ENCODE measurements at regions not wholly inside any gene's neighbourhood (a gene's known extent, or its start where the extent isn't known, plus 50 kb on each side); places are given as distances from the start of the nearest gene placed in this dataset.

DNA sequence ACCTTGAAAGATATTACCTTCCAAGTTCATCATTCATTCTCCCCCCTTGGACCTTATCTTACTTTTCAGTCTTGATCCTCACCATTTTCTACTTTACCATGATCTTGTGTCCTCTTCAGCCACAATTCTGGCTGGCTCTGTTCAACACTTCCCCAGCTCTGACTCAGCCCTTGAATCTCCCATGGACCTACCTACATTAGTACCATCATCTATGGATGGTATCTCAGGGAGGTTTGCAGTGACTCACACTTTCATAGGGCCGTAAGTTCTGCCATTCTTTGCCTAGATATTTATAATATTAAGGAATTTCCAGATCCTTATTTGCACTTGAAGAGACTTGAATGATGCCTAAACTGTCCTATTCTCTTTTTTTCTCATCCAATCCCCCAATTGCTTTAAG is 213.7 kb upstream of the RORA start:
- H3K18ac ChIP-seq (ENCODE audit: low read length), result no peak overlapping the region
- H2BK120ac ChIP-seq (ENCODE audit: insufficient read depth, low read length, poor library complexity), result no peak overlapping the region
- no peak overlapping the region for H2AFZ ChIP-seq (ENCODE audit: insufficient read depth, low read length, poor library complexity)
- peaks cover 0 to 2% of the 10 kb centered on the region in 2 experiments for H3K4me1 ChIP-seq (ENCODE audit: control insufficient read depth in 1 of 2, insufficient read depth in 2 of 2, low read length in 2 of 2)
- H2BK12ac ChIP-seq (ENCODE audit: low read length), result no peak overlapping the region
- no peak overlapping the region for H3K9ac ChIP-seq (ENCODE audit: low read length)
- no peak overlapping the region for H2BK5ac ChIP-seq (ENCODE audit: low read depth, low read length, poor library complexity)
- H3K27ac ChIP-seq (ENCODE audit: low read depth, low read length), result no peak overlapping the region
- no peak overlapping the region for H3K4me2 ChIP-seq (ENCODE audit: low read length)
- no peaks in the 10 kb centered on the region for H3K36me3 ChIP-seq (ENCODE audit: control insufficient read depth in 1 of 2, insufficient read depth in 2 of 2, low read length in 2 of 2)
- H3K14ac ChIP-seq (ENCODE audit: low read length), result no peak overlapping the region
- no peak overlapping the region for H2AK5ac ChIP-seq (ENCODE audit: low read length)
- no CpG with 5 or more reads among the region's 1 CpG for WGBS (ENCODE audit: extremely low coverage, insufficient coverage, insufficient read length)
- no peak overlapping the region for H4K91ac ChIP-seq (ENCODE audit: low read depth, low read length)
- no peaks in the 10 kb centered on the region for H3K27me3 ChIP-seq (ENCODE audit: insufficient read depth, low read length)
- no peak overlapping the region for H3K23ac ChIP-seq (ENCODE audit: low read length)
- no peak overlapping the region for H4K8ac ChIP-seq (ENCODE audit: low read depth, low read length)
- H3K79me1 ChIP-seq (ENCODE audit: low read length), result no peaks in the 10 kb centered on the region
- H3K9me3 ChIP-seq (ENCODE audit: insufficient read depth, low read depth, low read length), result no peaks in the 10 kb centered on the region
- H3K4me3 ChIP-seq (ENCODE audit: low read depth, low read length), result no peak overlapping the region
- no peak overlapping the region for H4K12ac ChIP-seq (ENCODE audit: low read depth, low read length)
- no peaks in the 10 kb centered on the region for H3K79me2 ChIP-seq (ENCODE audit: control insufficient read depth, insufficient read depth, low read length, poor library complexity)
- H3K4ac ChIP-seq (ENCODE audit: low read depth, low read length), result no peak overlapping the region
- peak; percentile 43 to 53 for DNase-seq

- H4K8ac ChIP-seq (ENCODE audit: low read depth, low read length), result no peak overlapping the region
- H3K79me1 ChIP-seq (ENCODE audit: low read length), result no peaks in the 10 kb centered on the region
- no peak overlapping the region for H3K4ac ChIP-seq (ENCODE audit: low read depth, low read length)
- no peak overlapping the region for H3K9ac ChIP-seq (ENCODE audit: low read length)
- no peak overlapping the region for H4K12ac ChIP-seq (ENCODE audit: low read depth, low read length)
- H3K18ac ChIP-seq (ENCODE audit: low read length), result no peak overlapping the region
- no peak overlapping the region for H3K4me2 ChIP-seq (ENCODE audit: low read length)
- no peak overlapping the region for H3K27ac ChIP-seq (ENCODE audit: low read depth, low read length)
- no peak overlapping the region for H3K23ac ChIP-seq (ENCODE audit: low read length)
- H3K4me3 ChIP-seq (ENCODE audit: low read depth, low read length), result no peak overlapping the region
- no peak overlapping the region for H2AFZ ChIP-seq (ENCODE audit: insufficient read depth, low read length, poor library complexity)
- H4K91ac ChIP-seq (ENCODE audit: low read depth, low read length), result no peak overlapping the region
- DNase-seq, result peak in 1 of 2 donors; percentile 0
- no peak overlapping the region for H2BK120ac ChIP-seq (ENCODE audit: insufficient read depth, low read length, poor library complexity)
- no peaks in the 10 kb centered on the region for H3K79me2 ChIP-seq (ENCODE audit: control insufficient read depth, insufficient read depth, low read length, poor library complexity)
- H2BK5ac ChIP-seq (ENCODE audit: low read depth, low read length, poor library complexity), result no peak overlapping the region
- peaks cover 0 to 2% of the 10 kb centered on the region in 2 experiments for H3K4me1 ChIP-seq (ENCODE audit: control insufficient read depth in 1 of 2, insufficient read depth in 2 of 2, low read length in 2 of 2)
- H3K27me3 ChIP-seq (ENCODE audit: insufficient read depth, low read length), result no peaks in the 10 kb centered on the region
- H2BK12ac ChIP-seq (ENCODE audit: low read length), result no peak overlapping the region
- no peaks in the 10 kb centered on the region for H3K36me3 ChIP-seq (ENCODE audit: control insufficient read depth in 1 of 2, insufficient read depth in 2 of 2, low read length in 2 of 2)
- no peaks in the 10 kb centered on the region for H3K9me3 ChIP-seq (ENCODE audit: insufficient read depth, low read depth, low read length)
- no peak overlapping the region for H2AK5ac ChIP-seq (ENCODE audit: low read length)
- no peak overlapping the region for H3K14ac ChIP-seq (ENCODE audit: low read length)
Observed at GRCh38 chr15:61441891-61442290, 212.8 kb upstream of the RORA start.

DNA sequence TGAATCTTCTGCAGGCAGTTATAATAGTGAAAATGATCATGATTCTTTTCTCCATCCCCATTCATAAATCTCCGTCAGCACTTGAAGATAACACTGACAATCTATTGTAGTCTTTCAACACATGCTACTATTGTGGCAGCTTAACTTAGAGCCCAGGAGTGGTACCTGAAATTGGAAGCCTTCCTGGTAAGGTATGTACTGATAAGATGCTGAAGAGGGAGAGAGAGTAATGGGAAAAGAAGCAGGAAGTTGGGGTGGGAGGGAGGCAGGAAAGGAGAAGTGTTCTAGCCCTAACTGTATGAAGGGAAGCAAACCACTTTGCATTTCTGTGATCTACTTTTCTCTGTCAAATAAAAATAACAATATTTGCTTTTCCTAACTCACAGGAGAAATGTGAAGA is 197.4 kb upstream of the RORA start:
- WGBS (ENCODE audit: extremely low coverage, insufficient coverage, insufficient read length), result no CpG with 5 or more reads among the region's 1 CpG
- no peaks in the 10 kb centered on the region for H3K79me2 ChIP-seq (ENCODE audit: control insufficient read depth, insufficient read depth, low read length, poor library complexity)
- no peak overlapping the region for H4K12ac ChIP-seq (ENCODE audit: low read depth, low read length)
- H3K79me1 ChIP-seq (ENCODE audit: low read length), result no peaks in the 10 kb centered on the region
- H4K91ac ChIP-seq (ENCODE audit: low read depth, low read length), result no peak overlapping the region
- no peak overlapping the region for H3K9ac ChIP-seq (ENCODE audit: low read length)
- DNase-seq, result no peak
- H3K18ac ChIP-seq (ENCODE audit: low read length), result no peak overlapping the region
- H3K9me3 ChIP-seq (ENCODE audit: insufficient read depth, low read depth, low read length), result no peaks in the 10 kb centered on the region
- H3K4me1 ChIP-seq (ENCODE audit: control insufficient read depth in 1 of 2, insufficient read depth in 2 of 2, low read length in 2 of 2), result peaks cover 0 to 2% of the 10 kb centered on the region in 2 experiments
- H3K23ac ChIP-seq (ENCODE audit: low read length), result no peak overlapping the region
- no peak overlapping the region for H3K4me3 ChIP-seq (ENCODE audit: low read depth, low read length)
- H3K4me2 ChIP-seq (ENCODE audit: low read length), result no peak overlapping the region
- no peak overlapping the region for H2BK5ac ChIP-seq (ENCODE audit: low read depth, low read length, poor library complexity)
- no peak overlapping the region for H3K4ac ChIP-seq (ENCODE audit: low read depth, low read length)
- H2BK12ac ChIP-seq (ENCODE audit: low read length), result no peak overlapping the region
- no peaks in the 10 kb centered on the region for H3K27me3 ChIP-seq (ENCODE audit: insufficient read depth, low read length)
- no peak overlapping the region for H2AFZ ChIP-seq (ENCODE audit: insufficient read depth, low read length, poor library complexity)
- H3K36me3 ChIP-seq (ENCODE audit: control insufficient read depth in 1 of 2, insufficient read depth in 2 of 2, low read length in 2 of 2), result no peaks in the 10 kb centered on the region
- H2BK120ac ChIP-seq (ENCODE audit: insufficient read depth, low read length, poor library complexity), result no peak overlapping the region
- H4K8ac ChIP-seq (ENCODE audit: low read depth, low read length), result no peak overlapping the region
- H3K27ac ChIP-seq (ENCODE audit: low read depth, low read length), result no peak overlapping the region
- no peak overlapping the region for H2AK5ac ChIP-seq (ENCODE audit: low read length)
- H3K14ac ChIP-seq (ENCODE audit: low read length), result no peak overlapping the region

DNA sequence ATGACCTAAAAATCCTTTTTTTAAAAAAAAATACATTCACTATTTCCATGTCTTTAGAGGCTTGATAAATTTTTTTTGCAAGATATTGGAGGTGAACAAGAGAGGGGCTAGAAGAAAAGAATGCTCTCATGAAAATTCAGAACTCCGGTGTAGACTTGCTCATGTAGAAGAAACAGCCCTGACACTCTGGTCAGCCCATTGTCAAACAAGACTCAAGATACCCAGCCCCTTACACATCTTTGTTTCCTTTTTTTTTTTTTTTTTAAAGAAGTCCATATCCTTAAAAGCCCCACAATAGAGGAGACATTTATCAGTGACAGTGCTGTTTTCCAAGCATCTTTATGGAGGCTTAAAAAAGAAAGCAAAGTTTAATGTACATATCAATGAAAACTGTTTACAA is 196.8 kb upstream of the RORA start:
- H3K18ac ChIP-seq (ENCODE audit: low read length), result no peak overlapping the region
- H3K9me3 ChIP-seq (ENCODE audit: insufficient read depth, low read depth, low read length), result no peaks in the 10 kb centered on the region
- H2AK5ac ChIP-seq (ENCODE audit: low read length), result no peak overlapping the region
- no peak for DNase-seq
- H3K36me3 ChIP-seq (ENCODE audit: control insufficient read depth in 1 of 2, insufficient read depth in 2 of 2, low read length in 2 of 2), result no peaks in the 10 kb centered on the region
- no peaks in the 10 kb centered on the region for H3K79me2 ChIP-seq (ENCODE audit: control insufficient read depth, insufficient read depth, low read length, poor library complexity)
- no peaks in the 10 kb centered on the region for H3K27me3 ChIP-seq (ENCODE audit: insufficient read depth, low read length)
- no peak overlapping the region for H4K91ac ChIP-seq (ENCODE audit: low read depth, low read length)
- no peak overlapping the region for H3K4ac ChIP-seq (ENCODE audit: low read depth, low read length)
- no peak overlapping the region for H2AFZ ChIP-seq (ENCODE audit: insufficient read depth, low read length, poor library complexity)
- no CpG with 5 or more reads among the region's 1 CpG for WGBS (ENCODE audit: extremely low coverage, insufficient coverage, insufficient read length)
- no peak overlapping the region for H4K12ac ChIP-seq (ENCODE audit: low read depth, low read length)
- H2BK12ac ChIP-seq (ENCODE audit: low read length), result no peak overlapping the region
- H3K14ac ChIP-seq (ENCODE audit: low read length), result no peak overlapping the region
- no peak overlapping the region for H4K8ac ChIP-seq (ENCODE audit: low read depth, low read length)
- no peak overlapping the region for H2BK120ac ChIP-seq (ENCODE audit: insufficient read depth, low read length, poor library complexity)
- no peak overlapping the region for H3K23ac ChIP-seq (ENCODE audit: low read length)
- no peak overlapping the region for H3K9ac ChIP-seq (ENCODE audit: low read length)
- H3K79me1 ChIP-seq (ENCODE audit: low read length), result no peaks in the 10 kb centered on the region
- peaks cover 2 to 5% of the 10 kb centered on the region in 2 experiments for H3K4me1 ChIP-seq (ENCODE audit: control insufficient read depth in 1 of 2, insufficient read depth in 2 of 2, low read length in 2 of 2)
- no peak overlapping the region for H3K4me2 ChIP-seq (ENCODE audit: low read length)
- H2BK5ac ChIP-seq (ENCODE audit: low read depth, low read length, poor library complexity), result no peak overlapping the region
- no peak overlapping the region for H3K27ac ChIP-seq (ENCODE audit: low read depth, low read length)
- no peak overlapping the region for H3K4me3 ChIP-seq (ENCODE audit: low read depth, low read length)

All from trophoblast cell (in vitro differentiated cells and primary cell).